DMS53 (cell line): ENCODE measurements at regions not wholly inside any gene's neighbourhood (a gene's known extent, or its start where the extent isn't known, plus 50 kb on each side); places are given as distances from the start of the nearest gene placed in this dataset.

Experiments used
- DNase-seq: peaks from one replicate; lab custom pipeline; 2025; lab: John Stamatoyannopoulos, UW

DNA sequence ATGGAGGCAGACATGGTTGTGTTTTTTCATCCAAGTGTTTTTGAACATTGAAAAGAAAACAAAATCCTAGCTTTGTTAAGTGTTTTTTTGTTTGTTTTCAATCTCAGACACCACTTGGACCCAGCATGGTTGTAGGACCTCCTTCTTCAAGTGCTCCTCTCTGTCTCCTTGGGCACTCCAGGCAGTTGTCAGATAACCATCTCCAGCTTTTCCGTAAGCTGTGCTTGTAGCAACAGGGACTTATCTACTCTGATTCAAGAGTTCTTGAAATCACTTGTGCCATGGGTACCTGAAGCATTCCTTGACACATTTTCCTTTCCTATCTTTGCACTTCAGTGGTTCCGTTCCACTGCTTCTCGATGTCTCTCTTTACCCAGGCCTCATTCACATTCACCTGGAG, 334.9 kb upstream of the DDX53 start:
- DNase-seq, result peak; percentile 30

DNA sequence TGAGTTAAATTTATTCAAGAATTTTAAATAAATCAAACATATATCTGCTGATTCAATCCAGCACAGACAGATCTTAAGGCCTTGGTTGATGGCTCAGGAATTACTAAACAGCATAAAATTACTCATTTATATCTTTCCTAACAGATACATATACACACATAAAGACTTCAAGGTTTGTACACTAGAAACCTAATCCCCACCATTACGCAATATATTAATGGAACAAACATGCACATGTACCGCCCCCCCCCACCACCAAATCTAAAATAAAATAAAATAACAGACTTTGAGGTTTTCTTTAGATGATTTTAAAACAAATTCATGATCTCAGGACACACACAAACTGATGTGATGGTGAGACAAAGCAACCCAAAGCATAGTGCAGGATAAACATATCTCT, 333.9 kb upstream of the DDX53 start:
- DNase-seq, result no peak

DNA sequence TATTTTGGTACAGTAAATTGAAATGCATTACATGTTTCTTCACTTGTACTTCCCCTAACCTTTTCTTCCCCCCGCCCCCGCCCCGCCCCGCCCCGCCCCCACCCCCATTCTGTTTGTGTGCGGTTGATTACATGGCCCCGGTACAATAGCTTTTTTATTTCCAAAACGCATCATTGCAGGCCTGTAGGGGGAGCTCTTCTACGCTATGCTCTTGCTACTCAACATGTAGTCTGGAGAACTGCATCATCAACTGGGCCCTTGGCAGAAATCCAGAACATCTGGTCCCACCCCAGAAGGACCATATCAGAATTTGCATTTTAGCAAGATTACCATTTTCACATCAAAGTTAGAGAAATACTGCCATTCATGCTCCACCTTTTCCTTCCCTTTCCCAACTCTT, 333.3 kb upstream of the DDX53 start:
- DNase-seq, result peak; percentile 66

DNA sequence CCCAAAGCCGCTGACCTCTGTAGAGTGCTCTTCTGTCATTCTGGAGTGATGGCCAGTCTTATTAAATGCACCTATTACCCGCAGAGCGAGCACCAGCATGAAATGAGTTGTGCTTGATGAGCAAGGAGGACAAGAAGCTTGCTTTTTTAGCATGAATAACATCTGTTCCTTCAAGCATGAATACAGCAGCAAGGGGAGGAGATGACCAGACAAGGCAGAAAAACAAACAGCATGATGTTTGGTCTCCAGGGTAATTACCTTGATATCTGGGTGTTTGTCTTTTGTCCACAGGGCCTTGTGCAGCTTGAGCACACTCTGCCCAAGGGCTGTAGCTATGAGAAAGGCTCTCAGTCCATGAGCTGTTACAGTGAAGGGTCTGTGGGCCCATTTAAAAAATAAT, 324.8 kb upstream of the DDX53 start:
- peak; percentile 72 for DNase-seq

DNA sequence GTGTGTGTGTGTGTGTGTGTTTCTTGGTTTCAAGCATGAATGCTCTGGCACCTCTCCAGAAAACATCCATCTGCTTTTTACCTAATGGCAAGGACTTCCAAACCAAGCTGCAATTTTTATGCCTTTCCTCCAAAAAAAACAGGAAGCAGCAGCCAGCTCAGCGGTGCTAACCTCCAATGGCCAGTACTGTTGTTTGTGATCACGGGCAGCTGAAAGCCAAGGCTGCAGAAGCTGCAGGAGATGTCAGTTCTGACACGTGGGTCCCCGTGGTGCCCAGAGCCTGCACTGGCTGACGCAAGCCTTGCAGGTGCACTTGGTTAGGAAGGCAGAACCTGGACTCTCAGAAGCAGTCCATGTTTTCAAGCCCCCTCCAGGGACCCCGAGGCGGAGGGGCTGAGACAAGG, 313.6 kb upstream of the DDX53 start:
- peak; percentile 87 for DNase-seq

DNA sequence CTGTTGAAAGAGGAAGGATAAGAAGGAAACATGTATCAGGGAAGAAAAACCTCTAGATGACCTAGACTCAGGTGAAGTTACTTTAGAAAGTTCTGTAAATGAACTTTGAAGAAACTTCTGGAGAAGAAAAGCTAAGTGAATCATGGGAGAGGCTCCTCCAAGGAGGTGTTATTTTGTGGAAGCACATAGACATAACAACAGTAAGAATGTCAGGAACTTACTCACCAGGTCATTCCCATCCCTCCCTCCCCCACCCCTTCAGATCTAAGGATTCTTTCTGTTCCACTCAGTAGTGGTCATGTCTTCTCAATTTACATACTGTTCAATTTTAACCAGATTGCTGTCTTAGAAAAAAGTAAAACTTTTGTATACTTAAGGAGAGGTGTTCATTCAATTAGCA, 310.5 kb upstream of the DDX53 start:
- DNase-seq, result no peak

DNA sequence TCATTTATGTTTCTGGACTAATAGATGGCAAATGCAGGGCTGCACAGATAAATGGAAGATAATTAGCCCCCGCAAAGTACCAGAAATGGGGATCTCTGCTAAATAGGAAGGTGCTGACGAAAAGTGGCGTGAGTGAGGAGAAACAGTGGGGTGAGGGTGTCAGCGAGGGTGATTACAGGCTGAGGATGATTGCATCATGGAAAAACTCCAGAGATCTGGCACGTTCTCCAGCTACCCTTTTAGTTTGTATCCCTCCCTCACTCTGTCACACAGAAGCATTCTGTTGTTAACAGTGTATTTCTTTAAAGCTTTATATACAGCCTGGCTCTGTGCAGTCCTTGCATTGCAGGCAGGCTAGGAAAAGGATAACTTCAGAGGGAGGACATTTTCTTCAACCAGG, 309.6 kb upstream of the DDX53 start:
- no peak for DNase-seq

DNA sequence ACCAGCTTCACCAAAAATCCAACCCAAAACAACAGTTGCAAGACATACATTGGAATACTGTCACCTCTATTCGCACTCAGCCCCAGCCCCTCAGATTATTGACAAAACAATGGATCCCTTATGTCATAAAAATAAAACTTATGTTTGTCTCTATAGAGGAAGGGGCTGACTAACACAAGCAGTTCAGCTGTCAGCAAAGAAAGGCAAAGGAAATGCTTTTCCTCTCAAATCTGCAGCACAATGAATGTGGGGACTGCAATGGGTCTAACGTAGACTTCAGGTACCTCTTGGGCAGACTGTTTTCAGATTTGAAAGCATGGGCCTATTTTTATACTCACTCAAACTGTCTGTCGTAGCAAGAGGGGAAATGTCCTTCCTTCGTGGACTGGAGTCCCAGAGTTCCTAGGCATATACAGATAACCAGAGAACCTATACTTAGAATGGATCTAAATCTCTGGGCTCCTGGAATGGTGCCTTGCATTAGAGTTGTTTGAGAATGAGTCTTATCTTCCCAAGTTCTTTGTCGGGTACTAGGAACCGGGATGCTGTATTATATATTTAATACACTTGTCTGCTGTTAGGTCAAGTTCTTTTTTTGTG, 307.7 kb upstream of the DDX53 start:
- no peak for DNase-seq

DNA sequence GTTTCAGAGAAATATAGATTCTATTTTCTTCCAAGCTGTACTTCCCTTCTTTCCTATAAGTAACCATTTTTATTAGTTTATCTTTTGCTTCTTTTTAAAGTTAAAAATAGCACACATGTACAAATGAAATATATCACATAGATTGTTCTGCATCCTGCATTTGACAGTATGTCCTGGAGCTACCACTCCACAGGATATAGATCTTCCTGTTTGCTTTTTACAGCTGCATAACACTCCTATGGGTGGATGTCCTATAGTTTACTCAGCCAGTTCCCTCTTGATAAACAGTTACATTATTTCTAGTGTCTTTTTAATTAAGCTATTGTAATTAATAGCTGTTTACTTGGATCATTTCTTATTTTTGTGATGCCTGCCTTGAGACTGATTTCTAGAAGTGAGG, 301.6 kb upstream of the DDX53 start:
- DNase-seq, result no peak

DNA sequence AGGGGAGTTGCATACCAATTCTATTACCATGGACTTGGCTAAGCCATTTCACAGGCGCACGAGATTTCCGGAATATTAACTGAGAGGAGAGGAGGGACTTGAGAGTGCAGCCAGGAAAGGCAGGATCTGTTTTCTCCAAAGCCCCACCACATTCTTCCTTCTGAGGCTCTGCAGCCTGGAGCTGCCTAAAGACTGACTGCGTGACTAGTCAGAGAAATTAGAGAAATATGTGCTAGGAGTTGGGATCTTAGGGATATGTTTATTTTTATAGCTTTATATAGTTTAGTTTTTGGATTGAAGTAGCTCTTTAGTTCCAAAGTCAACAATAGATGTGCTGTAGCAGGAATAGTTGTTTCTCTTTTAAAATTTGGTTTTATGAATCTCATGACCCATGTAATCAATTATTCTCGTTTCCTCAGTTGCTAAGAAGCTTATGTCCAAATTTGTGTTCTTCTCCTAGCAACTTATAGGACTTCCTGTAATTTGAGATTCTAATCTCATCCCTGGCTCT, 300.1 kb upstream of the DDX53 start:
- DNase-seq, result no peak

DNA sequence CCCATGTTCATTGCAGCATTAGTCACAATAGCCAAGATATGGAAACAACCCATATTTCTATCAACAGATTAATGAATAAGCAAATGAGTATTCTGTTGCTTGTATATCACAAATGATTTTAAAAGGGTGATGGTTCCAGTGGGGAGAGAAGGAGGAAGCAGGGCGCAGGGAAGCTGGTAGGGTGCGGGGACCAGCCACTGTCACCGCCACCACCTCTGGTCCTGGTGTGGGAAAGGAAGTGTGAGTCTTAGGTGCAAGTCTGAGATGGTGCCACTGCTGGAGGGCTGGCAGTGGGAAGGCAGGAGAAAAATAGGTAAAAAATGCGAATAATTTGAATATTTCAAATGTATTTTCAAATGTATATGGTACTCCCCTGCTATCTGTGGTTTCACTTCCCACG, 286.8 kb upstream of the DDX53 start:
- DNase-seq, result no peak

DNA sequence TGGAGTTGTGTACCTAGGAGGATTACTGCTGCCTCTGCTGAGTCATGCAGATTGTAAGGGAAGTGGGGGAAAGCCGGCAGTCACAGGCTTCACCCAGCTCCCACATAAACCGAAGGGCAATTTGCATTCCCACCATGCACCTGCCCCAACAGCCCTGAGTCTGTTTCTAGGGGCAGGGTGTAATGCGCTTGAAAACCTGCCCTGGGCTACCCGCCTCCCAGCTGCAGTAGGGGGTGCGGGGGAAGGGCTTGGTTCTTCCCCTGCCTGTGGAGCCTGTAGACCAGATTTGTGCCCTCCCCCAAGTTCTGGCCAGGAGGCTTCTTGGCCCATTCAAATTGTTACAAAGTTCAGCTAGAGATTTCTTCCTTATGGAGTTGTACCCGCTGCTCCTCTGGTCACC, 269.2 kb upstream of the DDX53 start:
- DNase-seq, result no peak

DNA sequence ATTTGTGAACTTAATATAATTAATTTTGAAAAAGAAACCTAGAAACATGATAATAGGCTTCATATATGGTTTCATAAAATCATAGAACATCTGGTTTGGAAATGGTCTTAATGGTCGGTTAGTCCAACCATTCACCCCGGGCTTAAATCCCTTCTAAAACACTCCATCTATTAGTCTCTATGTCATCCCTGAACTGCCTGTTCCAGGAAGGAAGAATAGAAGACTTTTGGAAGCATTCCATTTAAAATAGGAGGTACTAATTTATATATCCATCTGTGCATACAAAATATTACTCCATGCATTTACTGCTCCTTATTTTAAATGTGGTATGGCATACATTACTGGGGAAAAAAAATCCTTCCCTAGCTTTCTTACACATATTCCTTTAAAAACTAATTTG, 262.2 kb upstream of the DDX53 start:
- DNase-seq, result no peak

DNA sequence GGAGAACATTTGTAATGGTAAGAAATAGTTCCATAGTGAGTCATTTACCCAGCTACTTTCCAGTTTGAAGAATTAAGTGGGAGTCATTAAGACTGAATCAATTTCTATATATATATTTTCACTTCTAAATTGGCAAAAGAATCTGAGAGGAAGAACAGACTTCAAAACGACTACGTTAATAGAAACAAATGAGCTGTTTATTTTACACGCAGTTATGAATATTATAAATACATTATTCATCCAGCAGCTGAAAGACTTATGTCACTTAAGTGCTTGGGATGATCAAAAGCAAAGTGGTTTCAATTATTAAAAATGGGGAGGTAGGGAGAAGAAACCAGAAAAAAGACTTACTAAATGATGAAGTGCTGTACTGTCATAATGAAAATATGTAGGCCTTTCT, 260.5 kb upstream of the DDX53 start:
- no peak for DNase-seq

DNA sequence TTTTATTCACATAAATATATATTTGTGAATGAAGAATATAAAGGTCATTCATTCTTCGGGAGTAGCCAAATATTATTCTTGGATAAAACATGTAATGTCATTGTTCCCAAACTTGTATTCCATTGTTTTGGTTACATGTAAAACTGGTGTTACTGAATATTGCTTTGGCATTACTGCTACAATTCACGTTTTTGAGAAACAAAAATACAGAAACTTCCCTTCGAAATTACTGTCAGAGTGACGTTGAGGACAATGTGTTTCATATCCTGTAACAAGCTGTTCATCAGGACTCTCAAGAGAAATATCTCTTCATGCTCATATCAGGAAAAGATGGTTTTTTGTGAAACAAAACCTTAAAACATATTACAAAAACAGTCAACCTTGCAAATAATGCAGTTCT, 258.9 kb upstream of the DDX53 start:
- DNase-seq, result no peak

DNA sequence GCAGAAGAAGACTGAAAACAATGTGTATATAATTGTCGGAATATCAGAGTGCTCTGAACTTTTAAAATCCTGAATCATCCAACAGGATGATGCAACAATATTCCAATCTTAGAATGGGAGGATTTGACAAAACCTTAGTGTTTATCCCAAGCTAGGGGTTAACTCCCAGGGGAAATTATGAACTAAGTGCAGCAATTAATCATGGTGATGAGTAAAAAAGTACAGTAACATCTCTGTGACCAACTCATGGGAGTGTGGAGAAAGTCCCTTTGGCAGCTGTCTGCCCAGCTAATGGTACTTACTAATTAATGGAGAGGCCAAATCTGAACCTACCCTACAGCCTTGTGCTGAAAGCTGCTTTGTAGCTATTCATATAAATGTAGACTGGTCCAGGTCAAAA, 257.6 kb upstream of the DDX53 start:
- DNase-seq, result no peak

DNA sequence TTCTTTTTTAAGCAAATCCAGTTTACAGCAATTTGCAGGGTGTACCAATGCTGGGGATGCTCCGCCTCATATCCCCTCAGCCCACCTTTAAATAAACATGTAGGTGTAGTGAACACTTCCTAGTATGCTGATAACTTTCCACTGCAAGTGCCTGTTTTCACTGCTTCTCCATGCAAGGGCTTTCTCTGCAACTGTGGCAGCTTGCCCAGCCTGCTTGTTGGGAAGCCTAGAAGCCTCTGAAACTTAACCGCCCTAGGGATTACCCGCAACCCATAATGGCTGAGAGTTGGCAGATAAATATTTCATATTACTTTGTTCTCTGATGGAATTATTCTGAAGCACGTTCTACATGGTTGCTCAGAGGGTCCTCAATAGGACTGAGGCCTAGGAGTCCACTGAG, 253.7 kb upstream of the DDX53 start:
- DNase-seq, result no peak

DNA sequence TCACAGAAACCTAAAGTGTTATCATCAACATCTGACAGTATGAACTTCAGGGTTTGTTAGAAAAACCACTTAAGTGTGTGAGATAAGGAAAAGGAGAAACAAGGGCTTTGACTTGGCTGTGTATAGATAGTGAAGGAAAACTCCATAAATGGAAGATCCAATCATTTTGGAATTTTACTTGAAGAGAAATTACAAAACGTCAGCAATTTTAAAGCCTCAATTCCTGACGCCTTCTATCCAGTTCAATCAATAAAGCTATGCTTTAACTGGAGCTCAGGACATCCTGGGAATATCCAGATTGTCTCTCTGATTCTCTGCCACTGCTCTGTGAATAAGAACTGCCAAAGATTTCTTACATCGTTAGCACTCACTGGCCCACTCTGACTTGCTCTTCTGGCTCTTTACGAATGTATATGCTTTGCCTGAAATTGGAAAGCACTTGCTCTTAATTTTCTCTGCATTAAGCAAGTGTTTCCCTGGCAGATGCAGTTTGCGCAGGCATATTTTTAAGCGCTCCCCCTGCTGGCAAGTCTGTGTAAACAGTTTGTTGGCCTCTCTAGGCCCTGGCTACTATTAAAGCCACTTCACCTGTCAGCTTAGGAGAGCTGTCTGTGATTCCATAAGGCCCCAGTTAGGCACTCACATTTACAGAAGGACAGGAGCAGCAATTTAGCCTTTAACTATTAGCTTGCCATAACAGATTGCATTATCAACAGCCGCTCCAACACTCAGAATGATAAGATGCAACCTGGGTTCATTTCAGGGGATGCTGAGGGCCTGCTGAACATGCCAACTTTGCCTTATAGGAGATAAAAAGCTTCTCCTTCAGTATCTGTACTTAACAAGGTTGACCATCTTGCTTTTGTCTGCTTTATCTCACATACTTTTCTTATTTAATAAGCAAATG, 251.4 kb upstream of the DDX53 start:
- DNase-seq, result peak; percentile 78

DNA sequence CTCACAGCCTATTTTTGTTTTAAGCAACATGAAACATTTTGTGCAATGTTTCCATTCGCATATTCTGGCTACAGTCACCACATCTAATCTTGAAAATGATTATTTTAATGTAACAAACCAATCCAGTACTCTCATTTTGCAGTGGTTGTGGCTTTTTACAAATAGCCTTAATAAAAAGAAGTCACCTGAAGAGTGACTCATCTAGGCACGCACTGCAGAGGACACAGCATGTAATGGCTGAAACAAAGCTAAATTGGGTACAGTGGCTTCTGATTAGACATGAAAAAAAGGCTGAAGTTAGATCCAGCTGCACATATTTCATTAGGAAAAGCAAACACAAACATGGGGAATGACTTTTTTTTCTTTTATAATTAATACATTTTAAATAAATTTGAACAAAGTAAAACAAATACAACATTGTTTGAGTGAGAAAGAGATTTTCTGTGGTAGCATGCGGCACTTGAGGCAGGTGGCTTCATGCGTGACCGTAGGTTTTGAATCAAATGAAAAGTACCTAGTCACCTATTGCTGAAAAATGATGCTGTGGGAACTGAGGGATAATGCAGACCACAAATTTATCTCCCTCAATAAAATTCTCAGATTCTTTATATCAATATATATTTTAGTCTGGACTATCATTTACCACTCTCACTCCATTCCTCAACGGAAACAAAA, 240.8 kb upstream of the DDX53 start:
- peak; percentile 44 for DNase-seq

DNA sequence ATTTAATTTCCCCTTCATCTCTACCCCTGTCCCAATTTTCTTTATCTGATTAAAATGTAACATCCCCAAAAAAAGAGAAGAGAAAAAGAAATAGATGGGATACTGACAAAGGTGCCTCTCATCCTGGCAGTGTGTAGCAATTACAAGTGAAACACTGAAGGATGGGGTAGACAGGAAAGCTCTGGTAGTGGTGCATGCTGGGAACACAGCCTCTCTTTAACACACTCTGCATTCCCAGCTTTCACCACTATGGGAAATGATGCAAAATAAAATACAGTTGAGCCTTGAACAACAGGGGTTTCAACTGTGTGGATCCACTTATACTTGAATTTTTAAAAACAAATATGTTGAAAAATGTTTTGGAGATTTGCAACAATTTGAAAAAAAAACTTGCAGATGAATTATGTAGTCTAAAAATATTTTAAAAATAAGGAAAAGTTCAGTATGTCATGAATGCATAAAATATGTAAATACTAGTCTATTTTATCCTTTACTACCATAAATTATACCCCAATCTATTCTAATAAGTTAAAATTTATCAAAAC, 239.2 kb upstream of the DDX53 start:
- peak; percentile 36 for DNase-seq

DNA sequence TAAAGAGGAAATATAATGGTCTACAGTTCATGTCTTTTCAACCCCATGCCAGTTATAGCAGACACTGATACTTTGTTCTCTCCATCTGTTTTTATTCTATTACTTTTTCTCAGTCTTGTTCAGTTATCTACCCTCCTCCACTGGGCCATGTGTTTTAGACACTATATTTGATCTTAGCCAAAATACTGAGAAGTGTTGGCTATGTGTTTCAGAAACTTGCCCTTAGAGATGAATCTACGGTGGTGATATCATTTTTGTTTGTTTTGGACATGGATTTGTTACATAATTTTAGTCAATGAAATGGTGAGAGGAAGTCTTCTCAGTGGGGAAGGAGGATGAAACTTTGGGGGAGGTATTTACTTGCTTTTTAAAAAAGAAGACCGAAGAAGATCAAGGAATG, 211.5 kb upstream of the DDX53 start:
- no peak for DNase-seq

DNA sequence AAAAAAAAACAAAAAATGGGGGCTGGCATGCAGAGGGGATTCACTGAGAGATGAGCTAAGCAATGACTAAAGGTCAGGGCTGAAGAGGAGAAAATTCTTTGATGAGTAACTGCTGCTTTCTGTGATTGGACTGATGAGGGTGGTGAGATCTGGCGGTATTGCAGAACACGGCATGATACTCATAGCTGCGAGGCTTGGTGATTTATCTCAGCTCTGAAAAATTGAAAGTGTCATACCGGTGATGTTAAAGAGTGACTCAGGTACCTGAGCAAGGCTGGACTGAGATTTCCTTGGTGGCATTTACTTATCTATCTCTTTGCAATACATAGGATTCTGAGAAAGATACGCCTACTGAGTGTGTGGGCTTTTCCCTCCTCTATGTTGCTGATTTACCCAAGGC, 204.1 kb upstream of the DDX53 start:
- no peak for DNase-seq

DNA sequence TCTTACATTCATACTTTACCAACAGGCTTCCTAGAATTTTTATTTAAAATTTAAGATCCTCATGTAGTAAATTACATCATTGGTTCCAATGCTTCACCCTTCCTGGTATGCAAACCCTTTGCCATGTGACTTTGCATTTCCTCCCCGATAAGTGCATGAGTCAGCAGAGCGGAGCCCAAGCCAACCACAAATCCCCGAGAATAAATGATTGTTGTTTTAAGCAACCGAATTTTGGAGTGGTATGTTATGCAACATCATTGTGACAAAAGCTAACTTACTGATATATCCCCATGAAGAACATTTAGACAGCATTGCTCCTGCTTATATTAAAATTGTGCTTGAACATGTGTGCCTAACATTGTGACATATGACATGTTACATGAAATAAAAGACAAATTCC, 199.4 kb upstream of the DDX53 start:
- DNase-seq, result peak; percentile 50
